ENCODE measurements at regions not wholly inside any gene's neighbourhood (a gene's known extent, or its start where the extent isn't known, plus 50 kb on each side); places are given as distances from the start of the nearest gene placed in this dataset.
"Not testable (repeated sequence)": the region's sequence is repeated elsewhere in the genome, so short reads cannot be mapped to it uniquely, and the experiment has no call there.

DNA sequence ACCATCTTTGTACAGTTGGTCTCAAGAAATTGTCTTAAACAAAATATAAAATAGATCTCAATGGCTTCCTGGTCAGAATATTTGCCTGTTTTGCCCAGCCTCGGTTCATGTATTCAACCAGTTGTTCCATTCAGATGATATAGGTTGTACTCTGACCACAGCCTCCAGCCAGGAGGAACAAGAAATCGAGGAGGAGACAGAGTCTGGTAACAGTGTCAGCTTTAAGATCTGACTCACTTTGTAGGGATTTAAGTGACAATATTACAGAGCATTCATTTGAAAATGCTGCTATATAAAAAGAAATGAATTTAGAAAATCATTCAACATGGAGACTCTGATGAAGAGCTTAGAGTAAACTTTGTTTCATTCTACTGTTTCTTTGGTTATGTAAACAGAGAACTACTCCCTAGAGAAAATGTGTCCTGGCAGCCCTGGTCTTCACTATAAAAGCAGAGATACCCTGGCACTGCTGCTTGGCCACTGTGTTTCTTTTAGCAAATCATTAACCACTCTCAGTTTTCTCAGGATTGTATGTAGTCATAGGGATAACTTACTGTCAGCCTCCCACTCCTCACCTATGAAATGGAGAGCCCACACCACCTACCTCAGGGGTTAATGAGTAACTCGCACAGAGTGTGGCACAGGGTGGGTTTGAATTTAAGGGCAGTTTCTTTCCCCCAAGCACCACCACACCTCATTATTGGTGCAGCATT is 53.5 kb downstream of the PAGE2 start:
- no peak for DNase-seq (ENCODE audit: low read depth, low spot score)

DNA sequence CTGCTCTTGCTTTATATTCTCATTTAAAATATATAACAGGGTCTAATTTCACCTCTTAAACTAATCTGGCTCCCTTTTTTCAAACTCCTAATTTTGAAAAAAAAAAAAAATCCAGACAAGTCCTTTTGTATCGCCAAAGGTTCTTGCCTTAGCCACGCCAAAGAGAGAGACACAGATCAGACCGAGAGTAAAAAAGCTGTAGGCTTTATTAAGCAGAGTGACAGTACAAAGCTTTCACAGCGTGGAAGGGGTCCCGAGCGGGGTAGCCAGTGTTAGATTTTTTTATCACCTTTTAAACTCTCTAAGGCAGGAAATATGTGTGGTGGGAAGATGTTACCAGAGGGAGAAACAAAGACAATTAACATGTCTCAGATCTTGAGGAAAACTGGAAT is 54.1 kb downstream of the PAGE2 start:
- no peak for DNase-seq (ENCODE audit: low read depth, low spot score)

DNA sequence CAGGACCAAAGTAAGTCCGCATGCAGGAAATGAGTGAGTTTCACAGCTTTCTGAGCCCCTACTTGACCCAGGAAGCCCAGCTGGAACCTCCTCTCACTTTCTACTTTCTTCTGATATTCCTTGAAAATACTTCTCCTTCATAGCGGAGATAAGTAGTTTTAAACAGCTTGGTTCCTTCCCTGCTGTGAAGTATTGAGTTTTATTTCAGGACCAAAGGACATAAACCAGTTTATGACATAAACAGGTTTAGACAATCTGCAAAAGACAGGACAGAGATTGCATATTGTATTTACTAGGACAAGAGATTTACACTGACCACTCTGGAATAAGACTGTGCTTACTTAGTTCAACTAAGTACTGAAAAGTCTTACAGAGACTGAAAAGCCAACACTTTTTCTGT is 54.8 kb downstream of the PAGE2 start:
- no peak for DNase-seq (ENCODE audit: low read depth, low spot score)

DNA sequence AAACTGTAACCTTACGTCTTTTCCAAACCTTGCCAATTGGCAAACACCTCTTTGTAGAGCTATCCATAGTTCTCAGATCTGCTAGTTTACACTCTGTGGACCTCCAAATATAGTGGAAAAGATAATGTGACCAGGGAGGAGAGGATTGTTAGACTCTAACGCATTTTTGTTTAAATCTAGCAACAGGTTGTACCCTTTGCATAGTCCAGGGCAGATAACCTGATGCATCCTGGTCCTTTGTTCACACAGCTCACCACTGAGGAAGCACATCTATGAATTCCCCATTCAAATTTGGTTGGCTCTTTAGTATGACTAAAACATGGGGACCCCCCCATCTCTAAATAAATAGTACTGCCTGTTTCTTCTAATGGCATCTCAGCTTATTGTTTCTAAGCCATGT is 55.9 kb downstream of the PAGE2 start:
- no peak for DNase-seq (ENCODE audit: low read depth, low spot score)

DNA sequence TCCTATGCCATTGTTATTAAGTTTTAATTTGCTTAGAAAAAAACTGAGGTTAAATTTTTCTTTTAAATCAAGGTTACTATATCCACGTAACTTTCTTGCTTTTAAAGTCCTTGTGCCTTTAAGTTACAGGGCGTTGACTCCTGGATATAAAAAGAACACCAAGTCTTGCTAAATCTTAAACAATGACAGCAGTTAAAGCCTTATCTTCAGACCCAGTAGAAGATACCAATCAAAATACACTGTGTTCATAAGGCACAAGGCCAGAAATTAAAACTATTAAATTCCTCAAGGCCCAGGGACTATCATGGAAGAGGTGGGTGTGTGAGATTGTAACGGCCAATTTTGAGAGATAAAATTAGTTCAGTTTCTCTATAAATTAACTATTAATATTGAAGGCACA is 60.4 kb downstream of the PAGE2 start:
- no peak for DNase-seq (ENCODE audit: low read depth, low spot score)

DNA sequence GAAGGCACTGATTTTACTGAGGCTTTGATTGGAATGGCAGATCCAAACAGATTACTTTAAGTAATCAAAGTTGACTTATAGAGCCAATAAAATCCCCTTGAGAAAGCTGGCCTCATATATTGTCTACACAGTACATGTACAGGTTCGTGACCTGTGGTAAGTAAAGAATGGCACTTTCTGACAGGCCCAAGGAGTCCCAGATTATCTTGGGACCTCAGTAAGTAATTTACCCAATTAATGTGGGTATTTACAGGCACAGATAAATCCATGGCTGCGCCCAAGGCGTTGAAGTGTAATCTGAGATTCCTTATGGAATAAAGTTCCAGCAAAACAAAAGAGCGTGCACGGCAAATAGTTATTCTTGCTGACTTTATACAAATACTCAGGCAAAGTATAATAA is 62.4 kb downstream of the PAGE2 start:
- DNase-seq (ENCODE audit: low read depth, low spot score): no peak

DNA sequence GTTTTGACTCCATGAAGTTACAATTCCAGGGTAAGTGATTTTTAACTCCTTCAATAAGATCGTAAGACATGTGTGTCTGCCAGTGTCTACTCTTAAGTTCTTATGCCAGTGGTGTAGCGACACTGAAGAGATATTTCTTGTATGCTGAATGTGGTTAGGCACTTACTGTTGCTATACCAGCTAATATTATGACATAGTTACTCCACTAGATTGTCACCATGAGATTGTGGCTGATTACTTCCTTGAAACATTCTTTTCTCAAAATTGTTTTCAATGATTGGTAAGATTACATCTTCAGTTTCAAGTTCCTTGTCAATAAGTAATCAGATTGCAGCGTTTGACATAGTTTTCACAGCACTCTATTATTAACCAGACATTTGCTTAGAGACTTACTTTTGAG is 60.6 kb upstream of the PAGE5 start:
- DNase-seq (ENCODE audit: low read depth, low spot score): no peak

DNA sequence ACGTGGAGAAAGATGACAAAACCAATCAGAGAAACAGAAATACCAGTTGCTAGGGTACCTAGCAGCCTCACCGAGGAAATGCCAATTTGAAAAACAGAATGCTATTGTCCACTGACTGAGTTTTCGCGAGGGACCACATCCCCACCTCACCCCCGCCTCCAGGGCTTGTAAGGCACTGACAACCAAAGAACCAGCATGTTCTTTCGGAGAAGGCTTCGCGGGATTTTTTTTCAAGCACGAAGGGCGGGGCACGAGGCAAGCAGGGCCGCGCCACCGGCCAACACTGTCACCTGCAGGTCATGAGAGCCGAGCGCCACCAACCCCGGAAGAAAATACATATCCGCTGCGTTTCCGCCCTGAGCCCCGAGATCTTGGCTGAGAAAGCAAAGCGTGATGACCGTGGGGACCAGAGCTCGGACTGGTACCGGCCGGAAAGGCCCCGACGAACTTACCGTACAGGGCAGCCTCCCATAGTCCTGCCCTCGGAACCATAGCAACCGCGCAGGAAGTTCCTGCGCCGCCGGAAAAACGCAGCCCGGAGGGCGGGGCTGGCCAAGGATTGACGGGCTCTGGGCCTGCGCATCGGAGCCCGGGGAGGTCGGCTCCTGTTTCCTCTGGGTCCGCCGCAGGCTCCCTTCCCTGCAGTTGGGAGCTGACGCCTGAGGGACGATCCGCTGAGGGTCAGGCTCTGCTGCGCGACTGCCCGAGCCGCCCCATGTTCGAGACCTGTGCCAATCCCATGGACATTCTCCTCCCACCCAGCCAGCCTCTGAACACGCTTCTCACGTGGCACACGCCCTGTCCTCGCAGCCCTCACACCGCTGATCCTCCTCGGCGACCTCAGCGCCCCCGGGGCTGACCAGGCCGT is 59.2 kb upstream of the PAGE5 start:
- DNase-seq (ENCODE audit: low read depth, low spot score): peak; percentile 61

DNA sequence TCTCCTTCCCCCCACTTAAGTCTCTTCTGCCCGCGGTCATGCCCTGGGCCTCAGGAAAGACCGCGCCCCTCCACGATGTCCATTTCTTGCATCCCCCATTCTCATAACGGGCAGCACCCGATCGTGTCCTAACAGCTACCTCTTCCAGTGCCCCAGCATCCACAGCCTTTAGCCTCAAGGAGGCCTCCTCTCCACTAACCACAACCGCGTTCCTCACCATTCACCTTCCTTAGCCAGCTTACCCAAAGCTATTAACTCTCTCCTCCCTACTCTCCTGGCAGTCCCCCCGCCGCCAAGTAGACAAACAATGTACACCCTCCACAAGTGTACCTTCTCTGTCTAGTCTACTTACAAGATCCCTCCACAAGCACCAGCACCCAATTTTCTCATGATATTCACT is 58.6 kb upstream of the PAGE5 start:
- no peak for DNase-seq (ENCODE audit: low read depth, low spot score)

DNA sequence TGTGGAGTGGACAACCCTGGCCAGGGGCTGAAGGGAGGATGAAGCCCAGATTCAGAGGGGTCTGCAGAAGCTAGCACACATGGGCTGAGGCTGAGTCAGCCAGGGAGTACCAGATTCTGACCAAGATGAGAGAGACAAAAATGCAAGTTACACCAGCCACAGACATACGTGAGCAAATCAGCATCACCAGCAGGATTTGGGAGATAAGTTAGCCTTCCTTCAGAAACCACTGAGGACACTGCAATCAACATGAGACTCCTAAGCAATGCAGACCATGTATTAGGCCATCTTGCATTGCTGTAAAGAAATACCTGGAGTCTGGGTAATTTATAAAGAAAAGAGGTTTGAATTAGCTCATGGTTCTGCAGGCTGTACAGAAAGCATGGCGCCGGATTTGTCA is 57.0 kb upstream of the PAGE5 start:
- DNase-seq (ENCODE audit: low read depth, low spot score): no peak

DNA sequence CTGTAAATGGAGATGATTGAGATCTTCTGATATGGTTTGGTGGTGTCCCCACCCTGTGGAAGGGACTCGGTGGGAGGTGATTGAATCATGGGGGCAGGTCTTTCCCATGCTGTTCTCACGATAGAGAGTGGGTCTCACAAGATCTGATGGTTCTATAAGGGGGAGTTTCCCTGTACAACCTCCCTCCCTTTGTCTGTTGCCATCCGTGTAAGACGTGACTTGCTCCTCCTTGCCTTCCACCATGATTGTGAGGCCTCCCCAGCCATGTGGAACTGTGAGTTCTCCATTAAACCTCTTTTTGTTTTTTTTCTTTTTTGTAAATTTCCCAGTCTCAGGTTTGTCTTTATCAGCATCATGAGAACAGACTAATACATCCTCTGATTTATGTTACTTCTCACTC is 55.1 kb upstream of the PAGE5 start:
- not testable (repeated sequence) for DNase-seq (ENCODE audit: low read depth, low spot score)

DNA sequence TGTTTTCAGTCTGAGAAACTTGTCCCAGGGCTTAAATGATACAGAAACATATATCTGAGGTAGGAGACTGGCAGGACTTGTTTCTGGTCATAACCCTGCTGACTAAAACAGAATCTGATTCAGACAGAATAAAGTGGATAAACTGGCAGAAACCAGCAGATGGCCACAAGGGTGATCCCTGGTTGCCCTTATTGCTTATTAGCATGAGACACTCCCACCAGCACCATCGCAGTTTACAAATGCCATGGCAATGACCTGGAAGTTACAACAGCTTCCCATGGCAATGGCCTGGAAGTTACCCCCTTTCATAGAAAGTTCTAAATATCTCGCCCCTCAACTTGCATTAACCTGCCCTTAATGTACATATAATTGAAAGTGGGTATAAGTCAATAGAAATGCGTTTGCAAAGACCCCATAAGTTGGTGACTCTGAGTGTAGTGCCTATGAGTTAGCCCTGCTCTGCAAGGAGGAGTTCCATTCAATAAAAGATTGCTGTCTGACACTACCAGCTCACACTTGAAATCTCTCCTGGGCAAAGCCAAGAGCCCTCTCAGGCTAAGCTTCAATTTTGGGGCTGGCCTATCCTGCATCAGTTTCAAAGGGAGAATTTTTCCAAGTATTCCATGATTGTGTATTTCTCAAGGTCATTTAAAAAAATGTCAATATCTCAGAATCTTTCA is 52.9 kb upstream of the PAGE5 start:
- no peak for DNase-seq (ENCODE audit: low read depth, low spot score)

DNA sequence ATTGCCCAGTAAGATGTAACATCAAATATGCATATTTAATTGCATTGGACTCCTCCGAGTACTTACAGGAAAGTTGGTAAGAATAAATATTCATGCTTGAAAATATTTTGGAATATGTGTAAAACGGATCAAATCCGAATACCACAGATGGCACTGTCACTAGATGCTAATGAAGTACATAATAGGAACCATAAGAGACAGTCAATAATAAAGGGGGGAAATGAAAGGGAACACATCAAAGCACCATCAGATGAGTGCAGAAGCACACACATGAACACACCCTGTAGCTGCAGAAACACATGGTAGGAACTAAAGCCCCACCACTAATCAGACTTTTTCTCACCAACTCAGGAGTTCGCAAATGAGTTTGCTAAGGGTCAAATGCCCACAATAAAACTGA is 52.2 kb upstream of the PAGE5 start:
- DNase-seq (ENCODE audit: low read depth, low spot score): no peak

DNA sequence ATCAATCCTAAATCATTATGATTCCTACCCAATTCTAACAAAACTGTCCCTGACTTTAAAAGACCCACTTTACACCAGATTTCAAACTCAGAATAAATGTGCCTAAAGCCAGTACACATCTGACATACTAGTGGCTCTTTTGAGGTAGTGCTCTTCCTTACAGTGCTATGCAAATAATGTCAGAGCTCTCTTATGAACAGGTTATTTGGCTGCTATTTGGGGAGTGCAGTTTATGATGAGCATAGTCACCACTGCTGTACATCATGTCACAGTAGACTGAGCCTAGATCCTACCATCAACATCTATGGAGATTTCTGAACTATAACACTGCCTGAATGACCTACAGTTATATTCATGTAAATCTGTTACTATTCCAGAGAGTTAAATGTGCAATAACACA is 50.4 kb upstream of the PAGE5 start:
- no peak for DNase-seq (ENCODE audit: low read depth, low spot score)

Data from smooth muscle cell of the brain vasculature (primary cell).